Lower leg skin (tissue), 3 donors: ENCODE measurements at regions not wholly inside any gene's neighbourhood (a gene's known extent, or its start where the extent isn't known, plus 50 kb on each side); places are given as distances from the start of the nearest gene placed in this dataset.
"Not testable (repeated sequence)": the region's sequence is repeated elsewhere in the genome, so short reads cannot be mapped to it uniquely, and the experiment has no call there.

Experiments used
- CTCF ChIP-seq, 3 donors: fragments of 450-650 bp; IDR thresholded peaks; one replicate each; pipeline ENCODE4 v1.5.1; 2016; ENCODE audit warnings: antibody characterized with exemption in 3 of 3, mild to moderate bottlenecking in 3 of 3, moderate library complexity in 2 of 3
- POLR2A ChIP-seq, 2 donors: fragments of 450-650 bp; IDR thresholded peaks; one replicate each; pipeline ENCODE4 v1.6.1; 2016 to 2017; ENCODE audit warnings: antibody characterized with exemption in 2 of 2, mild to moderate bottlenecking in 1 of 2, moderate library complexity in 1 of 2

GRCh38 chr22:12202067-12202466 is 3325.9 kb upstream of the OR11H1 start:
- not testable (repeated sequence) for TF ChIP-seq CTCF, POLR2A (IDR thresholded peaks at IDR 0.05)
